Activated CD8-positive, alpha-beta memory T cell treated with anti-CD3 and anti-CD28 coated beads for 4 hours (primary cell): ENCODE measurements at regions not wholly inside any gene's neighbourhood (a gene's known extent, or its start where the extent isn't known, plus 50 kb on each side); places are given as distances from the start of the nearest gene placed in this dataset.

Experiments
- DNase-seq, 2 donors: peaks; one replicate each; pipeline ENCODE4 v3.0.0-alpha.2; 2020; ENCODE audit warnings: low read depth in 2 of 2

DNA sequence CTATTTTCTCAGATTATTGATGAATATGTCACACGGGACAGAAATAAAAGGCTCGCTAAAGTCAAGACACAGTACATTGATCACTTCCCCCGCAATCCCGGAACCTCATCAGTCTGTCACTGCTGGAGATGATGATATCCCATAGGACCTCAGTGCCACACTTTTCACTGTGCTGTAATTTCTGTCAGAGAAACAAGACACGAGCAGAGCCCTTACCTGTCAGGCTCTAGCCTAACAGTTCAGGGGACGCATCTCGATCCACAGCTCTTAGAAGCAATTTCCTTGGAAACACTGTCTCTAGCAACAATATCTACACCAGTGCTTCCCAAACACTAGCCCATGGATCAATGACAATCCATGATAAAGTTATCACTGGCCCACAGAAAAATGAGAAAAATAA, 140.0 kb downstream of the GRIN2B start:
- no peak for DNase-seq

GRCh38 chr12:13839365-13840336, 141.8 kb downstream of the GRIN2B start:
- no peak for DNase-seq

DNA sequence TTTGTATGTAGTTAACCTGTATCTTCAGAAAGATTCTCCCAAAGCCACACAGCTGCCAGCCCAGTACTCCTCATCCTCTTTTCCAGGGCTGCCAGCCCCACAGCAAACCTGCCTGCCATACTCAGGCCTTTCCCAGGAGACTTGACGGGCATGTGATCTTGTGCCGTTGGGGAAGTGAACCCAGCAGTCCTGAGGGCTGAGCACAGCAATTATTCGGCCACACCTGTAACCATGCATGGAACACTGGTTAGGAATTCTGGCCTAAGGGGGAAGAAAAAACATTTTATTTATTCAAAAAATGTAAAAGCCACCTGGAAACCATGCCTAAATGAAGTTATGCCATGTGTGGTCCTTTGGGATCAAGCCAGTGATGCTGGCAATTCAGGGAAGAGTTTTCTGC, 145.3 kb downstream of the GRIN2B start:
- no peak for DNase-seq

GRCh38 chr12:13835652-13836051, 145.8 kb downstream of the GRIN2B start:
- no peak for DNase-seq

DNA sequence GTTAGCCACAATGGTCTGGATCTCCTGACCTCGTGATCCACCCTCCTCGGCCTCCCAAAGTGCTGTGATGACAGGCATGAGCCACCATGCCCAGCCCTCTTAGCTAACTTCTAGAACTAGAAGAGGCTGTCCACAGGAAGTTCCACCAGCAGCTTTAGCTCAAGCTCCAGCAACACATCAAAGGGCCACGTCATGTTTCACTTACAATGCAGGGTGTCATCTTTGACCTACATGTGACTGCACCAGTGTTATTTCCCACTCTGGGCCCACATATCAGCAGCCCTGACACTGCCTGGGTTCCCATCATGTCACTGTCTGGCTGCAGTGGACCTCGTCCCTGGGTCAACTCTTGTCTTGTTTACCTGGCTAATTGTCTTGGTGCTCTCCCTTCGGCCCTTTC, 147.2 kb downstream of the GRIN2B start:
- DNase-seq = no peak

DNA sequence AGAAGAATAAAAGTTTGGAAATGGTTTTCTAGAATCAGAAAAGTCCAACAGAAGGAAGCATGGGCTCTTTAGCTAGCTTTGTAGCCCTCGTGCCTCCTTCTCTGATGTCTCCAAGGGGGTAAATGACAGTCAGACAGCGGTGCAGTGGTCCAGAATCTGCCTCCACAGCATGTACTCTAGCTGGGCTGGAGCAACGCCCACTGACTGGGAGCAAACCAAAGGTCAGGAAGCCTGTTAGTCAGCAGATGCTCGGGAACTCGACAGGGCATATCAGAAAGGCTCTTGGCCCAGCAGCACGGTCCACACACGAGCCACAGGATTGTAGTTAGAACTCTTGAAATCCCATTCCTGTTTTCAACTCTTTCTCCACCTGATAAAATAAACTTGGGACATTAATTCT, 164.3 kb downstream of the GRIN2B start:
- no peak for DNase-seq

- DNase-seq = no peak
Observed at GRCh38 chr12:13816394-13816793, 165.0 kb downstream of the GRIN2B start.

DNA sequence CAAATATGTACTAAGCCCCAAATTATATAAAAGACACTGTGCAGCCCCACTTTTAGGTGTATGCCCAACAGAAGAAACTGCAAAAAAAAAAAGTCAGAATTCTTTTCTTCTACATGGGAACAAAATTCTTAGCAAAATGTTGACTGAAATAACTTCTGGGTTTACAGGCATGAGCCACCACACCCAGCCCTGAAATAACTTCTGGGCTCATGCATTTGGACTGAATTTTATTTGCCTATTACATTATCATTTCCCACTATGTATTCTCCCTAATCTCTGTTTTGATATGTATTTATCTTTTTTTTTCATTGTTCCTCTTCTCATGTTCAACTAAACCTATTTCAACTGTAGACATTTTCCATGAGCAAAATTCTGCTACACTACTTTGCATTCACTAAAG, 169.2 kb downstream of the GRIN2B start:
- no peak for DNase-seq

- DNase-seq = no peak
Observed at GRCh38 chr12:13811061-13811460, 170.3 kb downstream of the GRIN2B start.

DNA sequence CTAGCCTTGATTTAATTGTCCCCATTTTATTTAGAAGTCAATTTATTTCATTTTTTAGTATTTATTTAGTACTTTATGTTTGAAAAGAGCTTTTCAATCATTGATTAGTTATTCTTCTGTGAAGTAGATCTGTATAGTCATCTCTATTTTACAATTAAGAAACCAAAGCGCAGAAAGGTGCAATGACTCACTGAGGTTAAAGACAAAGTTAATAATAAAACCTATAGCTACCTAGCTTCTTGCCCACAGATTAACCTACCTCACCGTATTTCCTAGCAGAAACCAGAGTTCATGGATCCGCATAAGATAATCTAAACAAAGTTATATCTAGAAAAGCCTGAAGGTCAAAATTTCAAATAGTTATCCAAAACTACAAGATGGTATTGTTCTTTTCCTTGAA, 176.4 kb downstream of the GRIN2B start:
- DNase-seq = no peak

DNA sequence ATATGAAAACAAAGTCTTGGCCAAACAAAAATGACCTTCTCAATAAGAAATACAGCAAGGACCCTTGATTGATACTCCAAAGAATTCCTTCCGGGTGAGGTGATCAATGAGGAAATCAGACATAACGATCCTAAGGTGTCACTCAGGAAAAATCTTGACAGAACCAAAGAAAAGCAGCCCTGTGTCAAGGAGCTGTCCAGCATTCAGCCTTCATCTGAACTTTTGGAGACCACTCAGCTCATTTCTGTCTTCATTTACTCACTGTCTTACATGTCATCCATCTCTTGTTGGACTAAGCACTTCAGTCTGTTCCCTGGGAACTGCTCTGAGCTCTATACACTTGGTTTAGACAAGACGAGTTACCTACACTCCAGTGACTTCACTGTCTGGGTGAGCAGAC, 179.9 kb downstream of the GRIN2B start:
- DNase-seq = no peak

- DNase-seq = no peak
Observed at GRCh38 chr12:13799574-13799973, 181.8 kb downstream of the GRIN2B start.

DNA sequence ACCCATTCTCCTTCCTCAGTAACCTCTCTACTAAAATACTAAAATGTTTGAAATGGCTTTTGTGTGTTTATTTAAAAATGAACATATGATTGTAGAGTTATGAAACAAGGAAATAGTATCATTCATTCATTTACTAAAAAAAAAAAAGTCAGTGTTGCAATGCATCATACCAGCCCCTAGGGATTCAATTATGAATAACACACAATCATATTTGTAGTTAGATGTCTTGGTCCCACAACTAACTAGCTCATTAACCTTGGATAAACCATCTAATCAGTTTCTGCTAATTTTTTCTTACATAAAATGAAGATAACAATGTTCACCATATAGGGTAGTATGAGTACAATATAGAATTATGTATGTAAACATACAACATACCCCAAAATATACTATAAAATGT, 183.2 kb downstream of the GRIN2B start:
- DNase-seq = no peak

- DNase-seq = no peak
Observed at GRCh38 chr12:13794706-13795105, 186.7 kb downstream of the GRIN2B start.

GRCh38 chr12:13790317-13790716, 191.1 kb downstream of the GRIN2B start:
- DNase-seq = no peak

DNA sequence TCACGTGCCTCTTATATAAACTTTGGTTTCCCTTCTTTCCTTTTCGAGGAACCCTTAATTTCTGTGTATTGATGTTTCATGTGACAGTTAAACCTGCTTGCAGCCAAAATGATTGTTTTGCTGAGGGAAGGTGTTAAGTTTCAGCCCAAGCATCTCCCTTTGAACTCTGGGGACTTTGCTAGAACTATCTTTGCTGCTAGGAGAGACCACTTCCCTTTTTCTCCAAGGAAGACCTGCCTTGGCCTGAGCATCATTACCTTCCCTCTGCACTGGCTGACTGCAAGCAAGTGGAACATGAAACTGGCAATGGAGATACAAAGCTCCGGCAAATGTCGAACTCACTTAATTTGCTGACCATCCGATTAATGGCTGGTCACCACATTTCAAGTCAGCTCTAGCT, 192.8 kb downstream of the GRIN2B start:
- no peak for DNase-seq

- no peak for DNase-seq
Observed at GRCh38 chr12:13786646-13787045, 194.8 kb downstream of the GRIN2B start.

- DNase-seq = no peak
Observed at GRCh38 chr12:13784504-13784903, 196.9 kb downstream of the GRIN2B start.

- DNase-seq = no peak
Observed at GRCh38 chr12:13780453-13780852, 200.9 kb downstream of the GRIN2B start.

- DNase-seq = no peak
Observed at GRCh38 chr12:13777374-13777773, 204.0 kb downstream of the GRIN2B start.

DNA sequence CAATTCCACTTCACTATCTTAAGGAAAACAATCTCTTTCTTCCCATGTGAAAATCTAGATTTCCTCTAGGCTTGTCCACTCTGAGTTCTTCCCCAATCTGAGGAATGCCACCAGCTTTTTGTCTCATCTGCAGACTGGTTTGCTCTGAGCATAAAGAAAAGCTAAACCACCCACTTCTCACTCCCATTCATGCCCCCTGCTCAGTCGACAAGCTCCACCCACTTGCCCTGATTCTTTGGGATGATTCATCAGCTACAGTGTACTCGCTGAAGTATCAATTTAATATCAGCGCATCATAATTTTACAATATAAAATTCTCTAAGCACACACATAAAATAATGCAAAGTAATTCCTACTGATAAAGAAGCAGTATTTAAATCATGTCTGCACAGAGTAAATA, 209.1 kb downstream of the GRIN2B start:
- no peak for DNase-seq

DNA sequence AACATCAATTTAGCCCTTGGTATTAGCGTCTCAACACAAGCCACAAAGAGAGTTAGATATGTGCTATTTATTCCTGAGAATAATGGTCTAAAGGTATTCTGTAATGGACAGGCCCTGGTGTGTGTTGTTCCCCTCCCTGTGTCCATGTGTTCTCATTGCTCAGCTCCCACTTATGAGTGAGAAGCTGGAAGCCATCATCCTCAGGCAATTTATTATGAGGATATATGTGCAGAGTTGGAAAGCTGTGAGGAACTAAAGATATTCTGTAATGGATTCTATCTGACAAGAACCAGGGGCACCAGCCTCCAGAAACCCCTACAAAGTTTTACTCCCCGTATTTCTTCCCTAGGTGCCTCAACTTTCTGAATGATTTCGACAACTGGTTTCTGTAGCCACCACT, 210.8 kb downstream of the GRIN2B start:
- DNase-seq = no peak

GRCh38 chr12:13769966-13770365, 211.4 kb downstream of the GRIN2B start:
- no peak for DNase-seq

DNA sequence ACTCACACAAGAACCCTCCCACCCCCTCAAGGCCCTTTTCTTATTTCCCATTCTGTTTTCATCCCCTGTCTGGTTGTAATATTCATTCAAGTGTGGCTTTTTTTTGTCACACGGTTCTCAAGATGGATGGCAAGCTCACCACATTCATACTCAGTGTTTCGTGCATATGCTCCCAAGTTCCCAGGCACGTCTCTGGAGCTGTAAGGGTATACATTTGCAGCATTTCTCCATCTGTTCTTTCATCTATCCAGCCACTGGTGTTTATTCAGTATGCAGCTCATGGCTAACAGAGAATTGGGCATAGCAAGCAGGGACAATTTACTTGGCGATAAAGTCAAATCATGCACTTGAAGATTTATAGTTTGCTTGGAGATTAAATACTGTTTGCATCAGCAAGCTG, 212.1 kb downstream of the GRIN2B start:
- DNase-seq = no peak
